Fibroblast of lung (primary cell): ENCODE measurements at regions not wholly inside any gene's neighbourhood (a gene's known extent, or its start where the extent isn't known, plus 50 kb on each side); places are given as distances from the start of the nearest gene placed in this dataset.

Source experiments
- CTCF ChIP-seq, 2 donors: IDR thresholded peaks in 1 of 2; conservative IDR thresholded peaks in 1 of 2; 1 replicate in 1 of 2; 2 replicates in 1 of 2; pipeline ENCODE4 v1.5.1; 2011 to 2012; ENCODE audit warnings: low read length in 2 of 2, control low read depth in 1 of 2, inconsistent platforms in 1 of 2, low read depth in 1 of 2, mild to moderate bottlenecking in 1 of 2
- EZH2 ChIP-seq: IDR thresholded peaks from 2 replicates; pipeline ENCODE4 v1.5.1; 2012; ENCODE audit warnings: low read length, control low read depth, mild to moderate bottlenecking; ENCODE audit errors: missing control alignments

GRCh38 chr2:45218931-45219339 lies 209.7 kb upstream of the SIX2 start:
- no peak for TF ChIP-seq CTCF (conservative IDR thresholded peaks at IDR 0.05 in 1 of 2, IDR thresholded peaks at IDR 0.05 in 1 of 2; ENCODE audit: low read depth in 1 of 2, low read length in 2 of 2)
- no peak for TF ChIP-seq EZH2
